GM12892 (cell line): ENCODE measurements at regions not wholly inside any gene's neighbourhood (a gene's known extent, or its start where the extent isn't known, plus 50 kb on each side); places are given as distances from the start of the nearest gene placed in this dataset.
"Not testable (repeated sequence)": the region's sequence is repeated elsewhere in the genome, so short reads cannot be mapped to it uniquely, and the experiment has no call there.

ENCODE experiments used
- DNase-seq: peaks from one replicate; pipeline ENCODE4 v3.0.0; 2011; ENCODE audit not compliant: insufficient read length
- FAIRE-seq: peaks from 2 replicates; lab custom pipeline; 2011; peaks lifted over from hg19 to GRCh38; lab: Jason Lieb, UNC
- POLR2A ChIP-seq: IDR thresholded peaks from 2 replicates; pipeline ENCODE4 v1.6.1; 2011; ENCODE audit warnings: low read depth, low read length, control low read depth
- POLR2AphosphoS5 ChIP-seq: IDR thresholded peaks from 2 replicates; pipeline ENCODE4 v1.6.1; 2011; ENCODE audit warnings: low read depth, low read length, control low read depth
- TAF1 ChIP-seq: IDR thresholded peaks from 2 replicates; pipeline ENCODE4 v1.6.1; 2011; ENCODE audit warnings: low read depth, mild to moderate bottlenecking, control low read depth, low read length, borderline replicate concordance

DNA sequence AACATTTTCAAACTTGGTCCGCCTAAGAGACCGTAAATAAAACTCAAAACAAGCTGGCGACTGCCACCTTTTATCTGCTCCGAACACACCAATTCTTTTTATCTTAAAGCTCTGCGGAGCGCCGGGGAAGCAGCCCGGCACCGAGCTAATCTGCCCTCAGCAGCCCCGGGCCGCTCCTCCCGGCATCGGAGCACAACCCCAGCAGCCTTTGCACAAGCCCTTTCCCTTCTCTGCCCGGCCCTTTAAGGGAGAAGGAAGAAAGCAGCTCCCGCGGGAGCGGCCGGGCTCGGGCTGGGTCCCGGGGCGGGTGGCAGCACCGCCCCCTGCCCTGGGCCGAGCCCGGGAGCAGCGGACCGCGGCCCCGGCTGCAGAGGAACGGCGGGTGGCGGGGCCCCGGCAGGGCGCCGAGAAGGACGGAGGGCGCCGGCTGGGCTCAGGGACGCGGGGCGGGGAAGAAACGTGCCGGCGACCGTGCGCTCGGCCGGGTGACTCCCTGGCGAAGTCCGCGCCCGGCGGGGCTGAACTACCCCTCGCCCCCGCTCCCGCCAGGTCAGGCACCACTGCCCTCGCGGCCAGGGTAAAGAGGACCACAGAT, 133.6 kb upstream of the C11orf58 start:
- no peak for FAIRE-seq
- TF ChIP-seq POLR2AphosphoS5 (no peak), POLR2A (no peak)
- DNase-seq, result no peak

DNA sequence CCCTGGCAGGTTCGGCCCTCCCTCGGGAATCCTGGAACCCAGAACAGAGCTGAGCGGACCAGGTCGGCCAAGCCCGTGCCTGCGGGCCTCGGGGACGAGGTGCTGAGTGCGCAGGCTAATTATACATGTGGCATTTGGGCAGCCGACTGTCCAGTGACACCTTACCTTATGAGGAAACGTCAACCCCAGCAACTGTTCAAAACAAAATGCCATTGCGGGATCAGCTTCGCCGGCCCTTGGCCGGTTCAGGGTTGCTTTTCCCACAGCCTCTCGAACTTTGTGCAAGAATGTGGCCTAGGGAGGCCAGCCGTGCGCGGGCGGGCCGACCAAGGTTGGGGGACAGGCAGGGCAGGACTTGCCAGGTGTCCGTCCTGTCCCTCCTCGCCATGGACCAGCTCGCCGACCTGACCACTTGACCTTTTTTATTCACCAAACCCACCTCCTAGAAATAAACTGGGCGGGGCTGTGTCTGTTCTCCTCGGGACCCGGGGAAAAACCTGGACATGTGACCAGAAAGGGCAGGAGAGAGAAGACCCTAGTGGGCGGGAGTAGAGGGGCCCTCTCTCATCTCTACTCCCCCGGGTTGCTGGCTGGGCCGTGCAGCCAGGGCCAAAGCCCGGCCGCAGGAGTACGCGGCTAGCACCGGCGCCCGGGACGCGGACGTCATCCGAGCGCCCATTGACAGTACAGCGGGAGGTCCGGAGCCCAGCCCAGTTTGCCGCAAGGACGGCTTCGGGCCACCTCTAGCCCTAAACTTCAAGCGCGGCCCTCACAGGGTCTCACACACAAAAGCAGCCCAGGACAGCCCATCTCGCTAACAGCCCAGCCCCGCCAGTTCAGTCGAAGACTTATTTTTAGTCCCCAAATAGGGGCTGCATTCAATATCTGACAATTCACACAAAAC, 134.3 kb upstream of the C11orf58 start:
- DNase-seq (no peak), FAIRE-seq (no peak)
- TF ChIP-seq POLR2A, result no peak
- no peak for TF ChIP-seq TAF1
- no peak for TF ChIP-seq POLR2AphosphoS5

DNA sequence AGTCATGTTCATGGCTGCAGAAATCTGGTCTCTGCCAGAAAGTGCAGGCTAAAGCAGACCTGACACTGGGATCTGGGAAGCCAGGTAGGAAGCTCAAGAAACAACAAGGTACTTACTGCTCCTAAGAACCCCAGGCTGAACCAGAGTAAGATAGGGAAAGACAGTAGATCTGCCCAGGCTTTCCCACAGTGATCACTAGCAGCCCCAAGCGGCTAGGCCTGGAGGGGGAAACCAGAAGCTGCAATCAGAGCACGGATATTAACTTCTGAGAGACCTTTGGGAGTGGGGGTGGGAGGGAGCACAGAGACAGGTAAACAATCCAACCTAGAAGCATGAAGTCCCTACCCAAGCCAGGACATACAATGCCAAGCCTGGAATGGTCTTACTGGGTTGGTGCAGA, 135.2 kb upstream of the C11orf58 start:
- DNase-seq (no peak), FAIRE-seq (no peak)
- TF ChIP-seq TAF1, result no peak
- no peak for TF ChIP-seq POLR2AphosphoS5
- TF ChIP-seq POLR2A, result no peak

DNA sequence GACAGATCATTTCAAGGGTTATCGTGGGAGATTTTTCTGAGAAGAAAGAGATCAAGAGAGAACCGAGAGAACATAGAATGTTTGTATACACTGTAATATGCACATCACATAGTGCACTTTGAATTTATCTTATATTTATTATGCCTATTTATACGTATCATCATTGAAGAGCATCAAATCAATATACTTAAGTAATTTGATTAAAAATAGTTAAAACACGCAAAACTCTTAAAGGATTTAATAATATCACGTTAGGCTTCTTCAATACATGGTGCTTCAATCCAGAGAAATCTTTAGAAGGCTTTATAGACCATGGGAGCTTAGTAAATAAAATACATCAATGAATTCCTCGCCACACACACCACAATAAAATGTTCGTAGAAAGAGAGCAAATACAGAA, 139.5 kb upstream of the C11orf58 start:
- DNase-seq, result no peak
- FAIRE-seq, result no peak
- TF ChIP-seq TAF1 (no peak), POLR2AphosphoS5 (no peak), POLR2A (no peak)

DNA sequence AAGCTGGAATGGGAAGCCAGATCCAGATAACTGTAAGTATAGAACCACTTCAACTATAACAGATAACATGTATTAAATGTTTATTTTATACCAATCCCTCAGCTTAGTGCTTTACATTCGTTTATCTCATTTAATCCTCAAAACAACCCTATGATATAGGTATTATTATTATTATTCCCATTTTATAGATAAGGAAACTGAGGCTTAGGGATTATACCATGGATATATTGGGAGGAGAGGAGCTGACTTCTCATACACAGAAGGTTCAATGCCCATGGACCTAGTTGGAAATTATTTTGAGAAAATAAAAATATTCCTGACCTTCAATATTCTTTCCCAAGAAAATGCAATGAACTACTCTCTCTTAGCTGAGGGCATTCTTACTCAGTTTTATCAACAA, 140.4 kb upstream of the C11orf58 start:
- FAIRE-seq, result no peak
- DNase-seq, result no peak
- TF ChIP-seq TAF1 (no peak), POLR2AphosphoS5 (no peak), POLR2A (no peak)

DNA sequence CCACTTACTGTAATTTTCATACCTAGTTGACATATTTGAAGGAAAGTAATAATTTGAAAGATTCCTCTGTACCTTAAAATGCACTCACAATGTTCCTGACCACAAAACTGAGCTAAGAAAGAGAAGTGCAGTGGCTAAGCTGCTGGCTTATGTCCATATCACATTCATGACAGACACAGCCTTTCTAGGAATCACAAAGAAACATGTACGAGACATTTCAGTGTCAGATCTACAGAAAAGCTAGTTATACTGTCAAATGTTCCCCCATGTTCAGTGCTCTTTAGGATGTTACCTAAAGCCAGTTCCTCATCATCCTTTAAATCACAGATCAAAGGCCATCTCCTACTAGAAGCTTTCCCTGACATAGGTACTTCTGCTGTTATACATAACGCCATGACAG, 142.2 kb upstream of the C11orf58 start:
- FAIRE-seq, result peak; percentile 5
- no peak for DNase-seq
- no peak for TF ChIP-seq POLR2A
- TF ChIP-seq POLR2AphosphoS5, result no peak
- TF ChIP-seq TAF1, result no peak

DNA sequence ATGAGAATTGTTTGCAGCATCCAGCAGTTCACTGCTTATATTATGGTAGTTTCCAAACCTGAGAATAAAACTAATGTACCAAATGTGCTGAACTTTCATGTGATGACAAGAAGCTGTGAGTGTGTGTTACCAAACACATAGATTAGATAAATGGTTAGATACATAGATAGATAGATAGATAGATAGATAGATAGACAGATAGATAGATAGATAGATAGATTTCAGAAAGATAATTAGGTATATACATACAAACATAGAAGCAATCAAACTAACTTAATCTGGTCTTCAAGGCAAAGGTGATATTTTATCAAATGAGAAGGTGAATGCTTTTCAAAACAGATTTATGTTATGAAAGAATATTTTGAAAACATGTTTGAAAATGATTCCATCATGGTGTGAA, 147.3 kb upstream of the C11orf58 start:
- FAIRE-seq, result no peak
- TF ChIP-seq POLR2AphosphoS5, result no peak
- no peak for TF ChIP-seq TAF1
- no peak for TF ChIP-seq POLR2A
- no peak for DNase-seq

DNA sequence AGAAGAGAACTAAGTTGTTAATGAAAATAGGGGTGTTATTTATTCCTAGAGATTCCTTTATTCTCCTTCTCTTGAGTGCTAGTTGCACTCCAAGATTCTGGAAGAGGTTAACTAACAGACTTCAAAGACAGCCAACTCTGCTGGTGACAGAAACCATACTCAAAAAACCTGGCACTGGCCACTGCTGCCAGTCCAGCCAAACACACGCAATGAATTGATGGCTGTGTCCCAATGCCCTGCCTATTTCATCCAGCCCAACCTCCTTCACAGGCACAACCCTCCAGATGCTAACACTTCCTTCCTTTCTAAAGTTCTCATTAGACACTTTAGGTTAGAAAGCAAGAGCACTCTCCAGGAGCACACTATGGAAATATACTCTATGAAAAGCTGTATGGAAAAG, 150.8 kb upstream of the C11orf58 start:
- FAIRE-seq, result no peak

DNA sequence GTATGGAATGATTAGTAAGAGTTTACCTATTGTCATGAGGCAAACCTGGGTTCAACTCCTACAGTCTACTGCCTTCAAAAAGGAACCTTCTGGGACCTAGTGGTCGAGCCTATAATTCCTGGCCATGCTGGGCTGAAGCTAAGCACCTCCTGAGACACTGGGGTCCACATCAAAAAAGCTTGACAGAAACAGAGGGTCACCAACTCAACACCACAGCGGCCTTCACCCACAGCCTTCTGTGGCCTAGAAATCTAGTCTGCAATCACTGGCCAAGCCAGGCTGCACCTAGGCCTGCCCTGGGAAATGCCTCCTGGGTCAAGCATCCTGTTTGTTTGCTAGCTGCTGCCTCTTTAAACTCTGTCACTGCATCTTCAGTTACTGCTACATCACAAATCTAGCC, 153.9 kb upstream of the C11orf58 start:
- TF ChIP-seq POLR2A, result no peak
- no peak for TF ChIP-seq POLR2AphosphoS5
- TF ChIP-seq TAF1, result no peak
- FAIRE-seq (no peak), DNase-seq (no peak)

More for the DNA sequence above, 150.8 kb upstream of the C11orf58 start:
- no peak for DNase-seq
- TF ChIP-seq TAF1, result no peak

DNA sequence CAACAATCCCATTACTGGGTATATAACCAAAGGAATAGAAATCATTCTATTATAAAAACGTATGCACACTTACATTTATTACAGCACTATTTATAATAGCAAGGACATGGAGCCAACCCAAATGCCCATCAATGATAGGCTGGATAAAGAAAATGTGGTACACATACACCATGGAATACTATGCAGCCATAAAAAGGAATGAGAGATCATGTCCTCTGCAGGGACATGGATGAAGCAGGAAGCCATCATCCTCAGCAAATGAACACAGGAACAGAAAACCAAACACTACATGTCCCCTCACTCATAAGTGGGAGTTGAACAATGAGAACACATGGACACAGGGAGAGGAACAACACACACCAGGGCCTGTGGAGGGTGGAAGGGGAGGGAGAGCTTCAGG, 157.4 kb upstream of the C11orf58 start:
- FAIRE-seq, DNase-seq: not testable (repeated sequence)

DNA sequence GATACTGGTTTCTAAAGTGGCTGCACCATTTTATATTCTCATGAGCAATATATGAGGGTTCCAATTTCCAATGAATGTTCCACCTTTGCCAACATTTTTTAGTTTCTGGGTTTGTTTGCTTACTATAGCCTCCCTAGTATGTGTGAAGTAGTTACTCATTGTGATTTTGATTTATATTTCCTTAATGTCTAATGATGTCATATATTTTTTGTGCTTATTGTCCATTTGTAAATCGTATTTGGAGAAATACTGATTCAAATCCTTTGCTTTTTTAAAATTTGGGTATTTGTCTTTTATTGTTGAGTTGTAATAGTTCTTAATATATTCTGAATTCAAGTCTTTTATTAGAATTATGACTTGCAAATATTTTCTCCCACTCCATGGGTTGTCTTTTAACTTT, 161.0 kb upstream of the C11orf58 start:
- FAIRE-seq (no peak), DNase-seq (no peak)
- TF ChIP-seq TAF1, result no peak
- no peak for TF ChIP-seq POLR2A
- no peak for TF ChIP-seq POLR2AphosphoS5

DNA sequence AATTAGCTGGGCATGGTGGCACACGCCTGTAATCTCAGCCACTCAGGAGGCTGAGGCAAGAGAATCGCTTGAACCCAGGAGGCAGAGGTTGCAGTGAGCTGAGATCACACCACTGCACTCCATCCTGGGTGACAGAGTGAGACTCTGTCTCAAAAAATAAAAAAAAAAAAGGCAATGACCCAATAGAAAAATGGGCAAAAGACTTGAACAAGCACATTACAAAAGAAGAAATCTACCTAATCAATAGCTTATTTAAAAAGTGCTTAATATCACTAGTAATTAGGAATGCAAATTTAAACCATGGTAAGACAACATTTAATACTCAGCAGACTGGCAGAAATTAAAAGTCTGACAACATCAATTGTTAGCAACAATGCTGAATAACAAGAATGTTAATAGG, 163.6 kb upstream of the C11orf58 start:
- not testable (repeated sequence) for FAIRE-seq, DNase-seq

DNA sequence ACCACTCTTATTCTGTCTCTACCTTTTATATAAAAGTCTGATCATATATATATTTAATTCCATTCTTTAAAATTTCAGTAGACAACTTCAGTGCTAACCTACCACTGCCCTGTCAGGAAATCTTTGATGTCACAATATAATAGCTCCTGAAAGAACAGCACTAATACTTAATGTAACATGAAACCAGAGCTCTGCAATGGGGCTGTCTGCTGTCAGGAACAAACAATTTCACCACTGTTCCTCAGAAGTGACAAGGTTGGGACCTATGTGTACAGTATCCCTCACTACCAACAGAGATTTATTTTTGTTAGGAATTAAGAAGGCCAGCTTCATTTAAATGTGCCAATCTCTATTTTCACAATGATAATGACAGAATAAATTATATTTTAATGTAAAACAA, 165.5 kb upstream of the C11orf58 start:
- FAIRE-seq, result peak; percentile 14
- DNase-seq, result no peak
- TF ChIP-seq TAF1 (no peak), POLR2AphosphoS5 (no peak), POLR2A (no peak)

DNA sequence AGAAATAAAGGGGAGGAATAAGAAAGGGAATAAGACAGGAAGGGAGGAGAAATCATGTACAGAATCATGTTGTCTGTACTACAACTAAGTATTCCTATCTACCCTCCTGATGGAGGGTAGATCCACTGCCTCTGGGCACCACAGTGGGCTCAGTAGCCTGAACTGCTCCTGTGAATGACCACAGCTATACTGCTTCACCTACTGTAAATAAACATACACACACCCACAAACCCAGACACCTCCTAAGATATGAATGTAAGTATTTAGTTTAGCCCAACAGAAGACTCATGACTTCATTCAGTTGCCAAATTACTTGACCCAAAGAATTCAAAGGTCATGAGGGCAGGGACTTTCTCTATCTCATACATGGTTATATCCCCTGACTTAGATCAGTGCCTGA, 177.3 kb upstream of the C11orf58 start:
- no peak for FAIRE-seq
- DNase-seq, result no peak
- TF ChIP-seq TAF1 (no peak), POLR2A (no peak), POLR2AphosphoS5 (no peak)
